ENCODE measurements at regions not wholly inside any gene's neighbourhood (a gene's known extent, or its start where the extent isn't known, plus 50 kb on each side); places are given as distances from the start of the nearest gene placed in this dataset.
"Not testable (repeated sequence)": the region's sequence is repeated elsewhere in the genome, so short reads cannot be mapped to it uniquely, and the experiment has no call there.

- WGBS, 2 donors (ENCODE audit: low coverage in 1 of 2): no CpG with 5 or more reads among the region's 4 CpGs
- TF ChIP-seq POLR2A (IDR thresholded peaks at IDR 0.05) (no peak), EP300 (IDR thresholded peaks at IDR 0.05) (no peak), POLR2AphosphoS5 (IDR thresholded peaks at IDR 0.05) (no peak), CTCF (IDR thresholded peaks at IDR 0.05) (no peak)
- no peak for ATAC-seq
- H3K9me3 ChIP-seq: no peaks in the 10 kb centered on the region
- no peak overlapping the region for H3K4me3 ChIP-seq
- H3K4me1 ChIP-seq: no peaks in the 10 kb centered on the region
- H3K27ac ChIP-seq: no peak overlapping the region
- no peaks in the 10 kb centered on the region for H3K27me3 ChIP-seq
- H3K36me3 ChIP-seq: peaks cover 0 to under 1% of the 10 kb centered on the region in 2 donors
Measured at GRCh38 chrX:102784550-102784949, 64.0 kb downstream of the GPRASP3 start.

- Histone ChIP-seq H3K36me3 (peaks cover 0 to 4% of the 10 kb centered on the region in 2 donors), H3K4me1 (no peaks in the 10 kb centered on the region), H3K27me3 (no peaks in the 10 kb centered on the region), H3K4me3 (no peak overlapping the region), H3K9me3 (no peaks in the 10 kb centered on the region), H3K27ac (no peak overlapping the region)
- no peak for ATAC-seq
- WGBS, 2 donors (ENCODE audit: low coverage in 1 of 2): 17 to 50% methylated on average over 1 of the region's 1 CpG
- TF ChIP-seq CTCF (IDR thresholded peaks at IDR 0.05): no peak
- TF ChIP-seq EP300 (IDR thresholded peaks at IDR 0.05): no peak
- no peak for TF ChIP-seq POLR2A (IDR thresholded peaks at IDR 0.05)
- TF ChIP-seq POLR2AphosphoS5 (IDR thresholded peaks at IDR 0.05): no peak
Measured at GRCh38 chrX:102787283-102787682, 66.7 kb downstream of the GPRASP3 start.

- TF ChIP-seq CTCF (IDR thresholded peaks at IDR 0.05) (no peak), EP300 (IDR thresholded peaks at IDR 0.05) (no peak), POLR2A (IDR thresholded peaks at IDR 0.05) (no peak), POLR2AphosphoS5 (IDR thresholded peaks at IDR 0.05) (no peak)
- 55 to 100% methylated on average over 1 of the region's 1 CpG for WGBS, 2 donors (ENCODE audit: low coverage in 1 of 2)
- Histone ChIP-seq H3K27ac (no peak overlapping the region), H3K27me3 (no peaks in the 10 kb centered on the region), H3K4me1 (no peaks in the 10 kb centered on the region), H3K4me3 (no peak overlapping the region), H3K36me3 (no peaks in the 10 kb centered on the region), H3K9me3 (no peaks in the 10 kb centered on the region)
- ATAC-seq: no peak
Measured at GRCh38 chrX:102808336-102808735, 87.8 kb downstream of the GPRASP3 start.

- not testable (repeated sequence) for H3K27ac ChIP-seq, H3K4me3 ChIP-seq
- 40 to 100% methylated on average over 1 of the region's 2 CpGs for WGBS, 2 donors (ENCODE audit: low coverage in 1 of 2)
Measured at GRCh38 chrX:102818269-102818668, 97.7 kb downstream of the GPRASP3 start.

GRCh38 chrX:102832661-102833060 lies 104.4 kb upstream of the RAB40AL start:
- no peaks in the 10 kb centered on the region for H3K27me3 ChIP-seq
- no peak for TF ChIP-seq POLR2AphosphoS5 (IDR thresholded peaks at IDR 0.05)
- no peak for TF ChIP-seq POLR2A (IDR thresholded peaks at IDR 0.05)
- TF ChIP-seq CTCF (IDR thresholded peaks at IDR 0.05): no peak
- TF ChIP-seq EP300 (IDR thresholded peaks at IDR 0.05): no peak
- ATAC-seq: no peak
- H3K36me3 ChIP-seq: peaks cover 0 to under 1% of the 10 kb centered on the region in 2 donors
- no peaks in the 10 kb centered on the region for H3K4me1 ChIP-seq
- H3K27ac ChIP-seq: no peak overlapping the region
- 71% methylated on average over 3 of the region's 5 CpGs; no CpG with 5 or more reads in 1 of the 2 donors for WGBS, 2 donors (ENCODE audit: low coverage in 1 of 2)
- H3K4me3 ChIP-seq: no peak overlapping the region
- H3K9me3 ChIP-seq: no peaks in the 10 kb centered on the region

More at GRCh38 chrX:102818269-102818668, 97.7 kb downstream of the GPRASP3 start:
- H3K36me3 ChIP-seq, H3K4me1 ChIP-seq, ATAC-seq, H3K9me3 ChIP-seq, H3K27me3 ChIP-seq: not testable (repeated sequence)
